ENCODE measurements at regions not wholly inside any gene's neighbourhood (a gene's known extent, or its start where the extent isn't known, plus 50 kb on each side); places are given as distances from the start of the nearest gene placed in this dataset.

DNA sequence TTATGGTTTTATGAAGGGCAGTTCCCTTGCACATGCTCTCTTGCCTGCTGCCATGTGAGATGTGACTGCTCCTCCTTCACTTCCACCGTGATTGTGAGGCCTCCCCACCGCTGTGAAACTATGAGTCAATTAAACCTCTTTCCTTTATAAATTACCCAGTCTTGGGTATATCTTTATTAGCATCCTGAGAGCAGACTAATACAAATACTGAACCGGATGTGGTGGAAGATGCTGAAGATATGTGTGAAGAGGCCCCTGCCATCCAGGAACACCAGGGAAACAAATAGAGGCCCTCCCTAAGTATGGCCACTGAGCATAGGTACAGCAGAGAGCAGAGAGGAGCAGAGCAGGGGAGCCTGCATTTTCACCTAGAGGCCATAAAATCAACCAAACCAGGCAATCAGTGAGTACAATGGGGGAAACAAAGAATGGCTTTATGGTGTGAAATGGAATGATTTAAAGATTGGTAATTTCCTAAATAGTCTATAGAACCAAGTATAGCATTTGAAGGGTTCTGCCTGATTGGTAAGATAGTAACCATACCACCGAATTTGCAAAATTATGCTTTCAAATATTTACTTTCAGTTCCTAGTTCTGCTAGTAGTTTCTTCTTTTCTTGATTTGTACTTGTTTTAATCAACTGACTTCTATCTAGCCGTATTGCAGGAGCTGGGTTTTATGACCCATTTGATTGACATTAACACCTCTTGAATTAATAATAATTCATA, 421.6 kb downstream of the IRX1 start:
- no peak overlapping the region for H3K9ac ChIP-seq (ENCODE audit: extremely low read depth, insufficient read length, low read length)
- H3K4me1 ChIP-seq (ENCODE audit: insufficient read depth, low read length): peaks cover 4% of the 10 kb centered on the region; the same call in 1 of the 2 replicates
- H3K79me1 ChIP-seq (ENCODE audit: insufficient read depth, low read depth, low read length, poor library complexity, severe bottlenecking): no peaks in the 10 kb centered on the region
- no peak overlapping the region for H2BK12ac ChIP-seq (ENCODE audit: insufficient read length, low read depth, low read length)
- H4K91ac ChIP-seq (ENCODE audit: insufficient read length, low read depth, low read length): no peak overlapping the region
- no peak overlapping the region for H3K18ac ChIP-seq (ENCODE audit: insufficient read length, low read depth, low read length)
- no peak overlapping the region for H2BK120ac ChIP-seq (ENCODE audit: low read depth, low read length, poor library complexity, severe bottlenecking)
- no peak overlapping the region for H2AFZ ChIP-seq (ENCODE audit: low read length)
- TF ChIP-seq, protein P1, sequence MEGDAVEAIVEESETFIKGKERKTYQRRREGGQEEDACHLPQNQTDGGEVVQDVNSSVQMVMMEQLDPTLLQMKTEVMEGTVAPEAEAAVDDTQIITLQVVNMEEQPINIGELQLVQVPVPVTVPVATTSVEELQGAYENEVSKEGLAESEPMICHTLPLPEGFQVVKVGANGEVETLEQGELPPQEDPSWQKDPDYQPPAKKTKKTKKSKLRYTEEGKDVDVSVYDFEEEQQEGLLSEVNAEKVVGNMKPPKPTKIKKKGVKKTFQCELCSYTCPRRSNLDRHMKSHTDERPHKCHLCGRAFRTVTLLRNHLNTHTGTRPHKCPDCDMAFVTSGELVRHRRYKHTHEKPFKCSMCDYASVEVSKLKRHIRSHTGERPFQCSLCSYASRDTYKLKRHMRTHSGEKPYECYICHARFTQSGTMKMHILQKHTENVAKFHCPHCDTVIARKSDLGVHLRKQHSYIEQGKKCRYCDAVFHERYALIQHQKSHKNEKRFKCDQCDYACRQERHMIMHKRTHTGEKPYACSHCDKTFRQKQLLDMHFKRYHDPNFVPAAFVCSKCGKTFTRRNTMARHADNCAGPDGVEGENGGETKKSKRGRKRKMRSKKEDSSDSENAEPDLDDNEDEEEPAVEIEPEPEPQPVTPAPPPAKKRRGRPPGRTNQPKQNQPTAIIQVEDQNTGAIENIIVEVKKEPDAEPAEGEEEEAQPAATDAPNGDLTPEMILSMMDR (conservative IDR thresholded peaks at IDR 0.05): no peak
- no peak for DNase-seq
- H4K20me1 ChIP-seq (ENCODE audit: control insufficient read depth, insufficient read depth, insufficient read length): no peaks in the 10 kb centered on the region
- no peak overlapping the region for H2BK15ac ChIP-seq (ENCODE audit: low read depth, low read length)
- Mint-ChIP-seq H3K36me3 (ENCODE audit: insufficient read depth in 1 of 3, low read depth in 3 of 3) (no peaks in the 10 kb centered on the region), H3K27me3 (ENCODE audit: low read depth) (no peaks in the 10 kb centered on the region; the same call in 1 of the 2 replicates), H3K4me1 (peaks cover 15 to 16% of the 10 kb centered on the region in 2 experiments), H3K9me3 (no peaks in the 10 kb centered on the region), H3K4me3 (no peak overlapping the region), H3K27ac (no peak overlapping the region)
- H2BK20ac ChIP-seq (ENCODE audit: low read depth, low read length, poor library complexity, severe bottlenecking): no peak overlapping the region
- no peak overlapping the region for H4K5ac ChIP-seq (ENCODE audit: insufficient read length, low read depth, low read length)
- no peak overlapping the region for H2AK5ac ChIP-seq (ENCODE audit: insufficient read length, low read length)
- no peak overlapping the region for H3T11ph ChIP-seq (ENCODE audit: low read length)
- no peaks in the 10 kb centered on the region for H3K27me3 ChIP-seq (ENCODE audit: insufficient read depth, low read length)
- no peak overlapping the region for H4K8ac ChIP-seq (replicated peaks; ENCODE audit: insufficient read length, low read depth, low read length)
- no peak overlapping the region for H3K14ac ChIP-seq (ENCODE audit: insufficient read depth, low read length)
- H3K23me2 ChIP-seq (ENCODE audit: insufficient read length, low read depth, low read length, poor library complexity, severe bottlenecking): no peaks in the 10 kb centered on the region
- no peak overlapping the region for H3K27ac ChIP-seq (ENCODE audit: insufficient read length, low read depth, low read length)
- H3K79me2 ChIP-seq (ENCODE audit: insufficient read depth, low read length): no peaks in the 10 kb centered on the region; the same call in 1 of the 2 replicates
- no peak overlapping the region for H3K23ac ChIP-seq (ENCODE audit: insufficient read length, low read depth, low read length)
- WGBS (ENCODE audit: extremely low coverage, insufficient read length, low lambda C conversion rate): no CpG with 5 or more reads among the region's 5 CpGs
- no peak overlapping the region for H3K4ac ChIP-seq (ENCODE audit: low read depth, low read length)
- H3K56ac ChIP-seq (ENCODE audit: insufficient read length, low read depth, low read length): no peak overlapping the region
- no peaks in the 10 kb centered on the region for H3K9me3 ChIP-seq (ENCODE audit: control insufficient read depth, low read depth, low read length)
- no peak overlapping the region for H3K4me2 ChIP-seq (ENCODE audit: insufficient read depth, insufficient read length, low read length)
- H2BK5ac ChIP-seq (ENCODE audit: insufficient read length, low read length): no peak overlapping the region

Data from H9 (cell line).